Activated naive CD4-positive, alpha-beta T cell treated with anti-CD3 and anti-CD28 coated beads for 36 hours (primary cell): ENCODE measurements at regions not wholly inside any gene's neighbourhood (a gene's known extent, or its start where the extent isn't known, plus 50 kb on each side); places are given as distances from the start of the nearest gene placed in this dataset.

ENCODE experiments used
- CTCF ChIA-PET: fragments of 350-600 bp; sonication (Branson Sonifier 250); formaldehyde crosslinking; loops from one replicate; lab custom pipeline; 2021; ENCODE audit warnings: antibody characterized with exemption; lab: Charles Lee
- DNase-seq: peaks from one replicate; pipeline ENCODE4 v3.0.0-alpha.2; 2020
- H3K27ac Mint-ChIP-seq: one replicate; pipeline ENCODE4 v1.8.0; 2021; ENCODE audit warnings: mild to moderate bottlenecking, mixed read lengths
- H3K27me3 Mint-ChIP-seq: one replicate; pipeline ENCODE4 v1.8.0; 2021; ENCODE audit warnings: low read depth, mixed read lengths
- H3K36me3 Mint-ChIP-seq: one replicate; pipeline ENCODE4 v1.8.0; 2021; ENCODE audit warnings: low read depth, mixed read lengths
- H3K4me1 Mint-ChIP-seq: one replicate; pipeline ENCODE4 v1.8.0; 2021; ENCODE audit warnings: low read depth, mixed read lengths
- H3K4me3 Mint-ChIP-seq: one replicate; pipeline ENCODE4 v1.8.0; 2021; ENCODE audit warnings: mild to moderate bottlenecking, moderate library complexity, mixed read lengths
- H3K9me3 Mint-ChIP-seq: one replicate; pipeline ENCODE4 v1.8.0; 2021; ENCODE audit warnings: mixed read lengths
- intact Hi-C: fragments of 100-400 bp; cut with micrococcal nuclease; formaldehyde crosslinking; loops from one replicate; pipeline ENCODE4 v1.15.1; 2023

- H3K4me1 Mint-ChIP-seq = no peaks in the 10 kb centered on the region
- peaks cover 3% of the 10 kb centered on the region for H3K9me3 Mint-ChIP-seq
- DNase-seq = no peak
- H3K27me3 Mint-ChIP-seq = no peaks in the 10 kb centered on the region
- no peak overlapping the region for H3K27ac Mint-ChIP-seq
- H3K4me3 Mint-ChIP-seq = no peak overlapping the region
- intact Hi-C loops = no loop called here
- no peaks in the 10 kb centered on the region for H3K36me3 Mint-ChIP-seq
- CTCF ChIA-PET = no interaction called here
These were observed 84.6 kb upstream of the SMIM15 start for GRCh38 chr5:61246768-61247307.

DNA sequence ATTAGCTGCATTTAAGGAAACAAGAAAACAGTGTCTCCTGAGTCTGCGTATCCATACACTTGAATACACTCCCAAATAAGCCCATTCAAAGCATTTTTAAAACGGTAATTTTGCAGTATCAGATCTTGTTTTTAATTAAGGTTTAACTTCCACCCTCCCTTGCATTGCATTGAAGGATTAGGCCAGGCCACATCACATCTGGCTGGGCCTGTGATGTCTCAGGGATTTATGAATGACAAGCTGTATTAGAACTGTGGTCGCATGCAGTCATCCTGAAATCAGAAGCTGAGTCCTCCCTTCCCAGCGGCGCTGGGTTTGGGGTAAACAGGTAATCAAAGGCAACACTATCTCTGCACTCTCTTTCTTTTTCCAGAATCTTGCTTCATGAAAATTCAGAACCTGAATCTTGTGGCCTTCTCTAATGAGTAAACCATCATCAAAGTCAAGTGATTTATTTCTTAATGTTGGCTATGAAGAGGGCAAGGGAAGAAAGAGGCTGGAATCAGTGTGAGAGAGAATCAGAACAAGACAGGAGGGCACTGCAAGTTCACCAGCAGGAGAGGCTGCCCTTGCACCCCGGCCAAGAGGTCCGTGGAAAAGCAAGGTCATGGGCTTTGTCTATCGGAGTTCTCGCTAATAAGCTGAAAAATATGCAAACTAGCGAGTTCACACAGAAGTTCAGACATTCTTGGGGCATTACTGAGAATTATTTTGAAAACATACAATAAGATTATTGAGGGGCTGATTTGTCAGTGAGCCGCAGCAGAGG lies 80.0 kb upstream of the ZSWIM6 start:
- Mint-ChIP-seq H3K4me1 (no peaks in the 10 kb centered on the region), H3K36me3 (no peaks in the 10 kb centered on the region), H3K4me3 (no peak overlapping the region), H3K9me3 (peaks cover 1% of the 10 kb centered on the region), H3K27me3 (peaks cover 2% of the 10 kb centered on the region), H3K27ac (no peak overlapping the region)
- intact Hi-C loops = loop anchor here (5.0 kb wide), 1 partner anchor 600 kb away; no protein-coding TSS in a partner anchor
- DNase-seq = no peak
- CTCF ChIA-PET = no interaction called here

DNA sequence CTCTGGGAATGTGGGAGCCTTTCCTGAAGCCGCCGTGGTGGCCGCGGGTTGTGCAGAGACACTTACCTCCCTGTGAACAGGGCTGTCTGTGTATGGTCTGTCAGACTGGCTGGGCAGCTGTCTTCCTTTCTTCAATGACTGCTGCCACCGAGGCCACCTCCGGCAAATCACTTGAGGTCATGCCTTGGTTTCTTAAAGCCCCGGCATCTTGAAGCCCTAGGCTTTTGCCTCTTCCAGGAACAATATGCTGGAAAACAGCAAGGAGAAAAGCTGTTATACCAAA lies 79.5 kb upstream of the ZSWIM6 start:
- Mint-ChIP-seq H3K4me1 (no peaks in the 10 kb centered on the region), H3K36me3 (no peaks in the 10 kb centered on the region), H3K9me3 (peaks cover 1% of the 10 kb centered on the region), H3K4me3 (no peak overlapping the region), H3K27ac (no peak overlapping the region), H3K27me3 (peaks cover 2% of the 10 kb centered on the region)
- intact Hi-C loops = loop anchor here (5.0 kb wide), 1 partner anchor 600 kb away; no protein-coding TSS in a partner anchor
- DNase-seq = no peak
- CTCF ChIA-PET = no interaction called here

DNA sequence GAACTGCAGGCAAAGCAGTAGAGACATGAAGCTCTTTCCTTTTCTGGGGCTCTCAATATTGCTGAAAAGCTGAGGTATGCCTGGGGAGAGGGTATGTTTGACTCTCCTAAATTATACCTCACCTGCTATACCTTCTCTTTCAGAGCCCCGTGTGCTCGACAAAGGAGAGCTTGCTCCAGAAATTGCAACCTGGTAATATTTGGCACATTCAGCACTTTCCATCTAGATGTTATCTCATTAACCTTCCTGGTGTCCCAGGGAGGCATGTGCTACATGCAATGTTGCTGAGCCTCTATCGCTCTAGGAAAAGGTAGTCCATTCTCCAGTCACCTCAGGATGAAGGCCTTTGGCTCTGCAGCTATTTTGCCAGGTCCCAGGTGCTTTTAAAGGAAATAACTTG lies 78.5 kb upstream of the ZSWIM6 start:
- H3K4me1 Mint-ChIP-seq = no peaks in the 10 kb centered on the region
- H3K9me3 Mint-ChIP-seq = peaks cover 1% of the 10 kb centered on the region
- DNase-seq = no peak
- CTCF ChIA-PET = no interaction called here
- no peak overlapping the region for H3K4me3 Mint-ChIP-seq
- H3K27ac Mint-ChIP-seq = no peak overlapping the region
- peaks cover 2% of the 10 kb centered on the region for H3K27me3 Mint-ChIP-seq
- H3K36me3 Mint-ChIP-seq = no peaks in the 10 kb centered on the region
- intact Hi-C loops = loop anchor here (5.0 kb wide), 1 partner anchor 599 kb away; no protein-coding TSS in a partner anchor

DNA sequence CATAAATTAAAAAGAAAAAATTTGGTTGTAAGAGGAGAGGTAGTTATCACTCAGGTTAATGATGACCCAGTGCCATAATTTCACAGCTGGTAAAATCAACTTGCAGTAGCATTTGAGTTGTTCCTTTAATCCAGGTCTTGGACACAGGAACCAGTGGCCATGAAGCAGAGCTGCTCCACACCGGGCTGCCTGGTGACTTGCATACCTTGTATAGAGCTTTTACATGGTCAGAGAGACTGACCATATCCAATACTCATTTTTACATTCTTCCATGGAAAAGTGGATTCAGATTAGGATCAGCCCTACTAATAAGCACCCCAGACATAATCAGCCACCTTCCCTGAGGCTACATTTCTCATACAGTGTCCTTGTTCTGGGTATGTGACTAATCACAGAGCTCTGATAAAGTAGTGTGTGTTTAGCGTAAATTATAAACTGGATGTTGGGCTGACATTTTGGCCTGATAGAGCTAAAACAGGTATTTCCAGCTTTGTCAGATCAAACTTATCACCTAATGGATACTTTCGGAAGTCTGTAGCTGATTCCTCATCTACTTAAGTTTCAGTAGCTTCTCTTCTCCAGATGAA lies 77.0 kb upstream of the ZSWIM6 start:
- Mint-ChIP-seq H3K27me3 (peaks cover 4% of the 10 kb centered on the region), H3K27ac (no peak overlapping the region), H3K4me1 (no peaks in the 10 kb centered on the region), H3K9me3 (no peaks in the 10 kb centered on the region), H3K36me3 (no peaks in the 10 kb centered on the region), H3K4me3 (no peak overlapping the region)
- CTCF ChIA-PET = interaction anchor here (0.6 to 0.9 kb wide), 2 partner anchors 100 to 293 kb away, joined by 3 read pairs; no protein-coding TSS in a partner anchor
- DNase-seq = no peak
- intact Hi-C loops = loop anchor here (5.0 kb wide), 1 partner anchor 597 kb away; no protein-coding TSS in a partner anchor

DNA sequence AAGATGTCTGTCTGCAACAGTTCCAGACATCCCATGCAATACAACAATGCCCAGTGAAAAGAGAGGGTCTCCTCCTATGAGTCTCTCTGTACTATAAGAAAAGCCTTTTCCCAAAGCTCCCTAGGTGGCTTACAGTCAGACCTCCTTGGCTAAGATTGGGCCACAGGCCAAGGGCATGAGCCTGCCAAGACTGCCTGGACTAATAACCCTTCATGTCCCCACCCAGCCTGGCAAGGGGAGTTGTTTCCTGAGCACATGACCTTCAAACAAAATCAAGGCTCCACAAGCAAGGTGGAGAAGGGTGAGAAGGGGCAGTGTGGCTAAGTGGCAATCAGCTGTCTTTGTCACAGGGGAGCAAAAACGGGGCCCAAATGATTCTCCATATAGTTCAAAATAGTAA lies 75.6 kb upstream of the ZSWIM6 start:
- Mint-ChIP-seq H3K36me3 (no peaks in the 10 kb centered on the region), H3K4me3 (no peak overlapping the region), H3K27ac (no peak overlapping the region), H3K9me3 (no peaks in the 10 kb centered on the region), H3K27me3 (peaks cover 5% of the 10 kb centered on the region), H3K4me1 (no peaks in the 10 kb centered on the region)
- intact Hi-C loops = no loop called here
- no peak for DNase-seq
- CTCF ChIA-PET = no interaction called here

DNA sequence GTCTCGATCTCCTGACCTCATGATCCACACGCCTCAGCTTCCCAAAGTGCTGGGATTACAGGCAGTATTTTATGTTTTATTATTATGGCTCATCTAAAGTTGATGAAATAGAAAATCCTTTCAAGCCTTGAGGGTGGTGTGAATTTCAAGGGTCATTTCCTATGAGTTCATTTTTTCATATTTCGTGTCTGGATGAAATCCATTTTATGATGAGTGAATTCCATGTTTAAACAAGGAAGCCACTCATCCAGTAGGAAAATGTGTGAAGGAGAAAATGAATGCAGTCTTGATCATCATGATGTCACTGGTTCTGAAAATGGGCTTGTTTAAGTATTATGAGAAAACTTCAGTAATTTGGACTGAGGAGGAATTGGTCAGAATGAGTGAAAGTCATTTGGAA lies 74.6 kb upstream of the ZSWIM6 start:
- no peak for DNase-seq
- intact Hi-C loops = no loop called here
- Mint-ChIP-seq H3K4me3 (no peak overlapping the region), H3K9me3 (no peaks in the 10 kb centered on the region), H3K27me3 (peaks cover 5% of the 10 kb centered on the region), H3K27ac (no peak overlapping the region), H3K4me1 (no peaks in the 10 kb centered on the region), H3K36me3 (no peaks in the 10 kb centered on the region)
- CTCF ChIA-PET = no interaction called here

DNA sequence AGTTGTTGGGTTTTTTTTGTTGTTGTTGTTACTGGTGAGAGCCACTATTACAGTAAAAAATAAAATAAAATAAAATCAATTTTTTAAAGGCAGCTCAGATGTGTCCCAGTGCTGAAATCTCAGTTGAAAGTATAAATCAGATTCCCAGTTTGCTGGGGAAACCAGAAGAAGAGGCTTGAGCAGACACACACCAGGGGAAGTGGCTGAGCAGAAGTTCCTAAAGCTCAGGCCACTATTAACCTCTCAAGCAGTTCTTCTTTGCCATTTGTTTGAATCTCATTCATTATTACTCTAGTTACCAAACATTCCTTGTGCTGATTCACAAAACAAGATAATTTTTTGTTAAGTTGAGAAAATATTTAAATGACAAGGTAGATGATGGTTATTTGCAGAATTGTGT lies 70.9 kb upstream of the ZSWIM6 start:
- intact Hi-C loops = no loop called here
- no peaks in the 10 kb centered on the region for H3K9me3 Mint-ChIP-seq
- H3K27me3 Mint-ChIP-seq = peaks cover 5% of the 10 kb centered on the region
- no peak for DNase-seq
- no peak overlapping the region for H3K4me3 Mint-ChIP-seq
- peaks cover 7% of the 10 kb centered on the region for H3K4me1 Mint-ChIP-seq
- CTCF ChIA-PET = no interaction called here
- no peak overlapping the region for H3K27ac Mint-ChIP-seq
- no peaks in the 10 kb centered on the region for H3K36me3 Mint-ChIP-seq

- intact Hi-C loops = no loop called here
- no peak for DNase-seq
- no peak overlapping the region for H3K27ac Mint-ChIP-seq
- H3K4me1 Mint-ChIP-seq = peaks cover 7% of the 10 kb centered on the region
- peaks cover 3% of the 10 kb centered on the region for H3K27me3 Mint-ChIP-seq
- no peaks in the 10 kb centered on the region for H3K9me3 Mint-ChIP-seq
- no peak overlapping the region for H3K4me3 Mint-ChIP-seq
- H3K36me3 Mint-ChIP-seq = no peaks in the 10 kb centered on the region
- CTCF ChIA-PET = no interaction called here
These were observed 70.0 kb upstream of the ZSWIM6 start for GRCh38 chr5:61262080-61262479.

- Mint-ChIP-seq H3K27me3 (peaks cover 4% of the 10 kb centered on the region), H3K36me3 (no peaks in the 10 kb centered on the region), H3K4me3 (no peak overlapping the region), H3K4me1 (peaks cover 7% of the 10 kb centered on the region), H3K9me3 (no peaks in the 10 kb centered on the region), H3K27ac (no peak overlapping the region)
- no peak for DNase-seq
- intact Hi-C loops = no loop called here
- CTCF ChIA-PET = interaction anchor here (0.6 kb wide), 1 partner anchor 1273 kb away, joined by 4 read pairs; no protein-coding TSS in a partner anchor
These were observed 69.0 kb upstream of the ZSWIM6 start for GRCh38 chr5:61263072-61263471.

GRCh38 chr5:61263561-61264272 lies 68.3 kb upstream of the ZSWIM6 start:
- no peak for DNase-seq
- Mint-ChIP-seq H3K36me3 (no peaks in the 10 kb centered on the region), H3K4me1 (peaks cover 8% of the 10 kb centered on the region), H3K27me3 (peaks cover 6% of the 10 kb centered on the region), H3K27ac (no peak overlapping the region), H3K4me3 (no peak overlapping the region), H3K9me3 (no peaks in the 10 kb centered on the region)
- CTCF ChIA-PET = interaction anchor here (0.6 to 1.4 kb wide), 2 partner anchors 17 to 168 kb away, joined by 3 read pairs; no protein-coding TSS in a partner anchor
- intact Hi-C loops = no loop called here

GRCh38 chr5:61264273-61264661 lies 67.8 kb upstream of the ZSWIM6 start:
- no peak overlapping the region for H3K4me3 Mint-ChIP-seq
- no peaks in the 10 kb centered on the region for H3K36me3 Mint-ChIP-seq
- peaks cover 6% of the 10 kb centered on the region for H3K27me3 Mint-ChIP-seq
- no peaks in the 10 kb centered on the region for H3K9me3 Mint-ChIP-seq
- H3K4me1 Mint-ChIP-seq = peaks cover 13% of the 10 kb centered on the region
- CTCF ChIA-PET = interaction anchor here (0.6 to 1.4 kb wide), 2 partner anchors 17 to 167 kb away, joined by 3 read pairs; no protein-coding TSS in a partner anchor
- no peak overlapping the region for H3K27ac Mint-ChIP-seq
- intact Hi-C loops = no loop called here
- DNase-seq = no peak
